Keratinocyte (primary cell): ENCODE measurements at regions not wholly inside any gene's neighbourhood (a gene's known extent, or its start where the extent isn't known, plus 50 kb on each side); places are given as distances from the start of the nearest gene placed in this dataset.

Source experiments
- DNase-seq: peaks from one replicate; pipeline ENCODE4 v3.0.0-alpha.2; 2011; ENCODE audit warnings: low read depth, missing footprints, low spot score
- FAIRE-seq: peaks from 2 replicates; lab custom pipeline; 2011; peaks lifted over from hg19 to GRCh38; lab: Jason Lieb, UNC
- H2AFZ ChIP-seq: 2 replicates; pipeline ENCODE4 v1.6.0; 2012; ENCODE audit warnings: low read length, control low read depth, inconsistent platforms; ENCODE audit not compliant: control insufficient read depth
- H3K27ac ChIP-seq: 2 replicates; pipeline ENCODE4 v1.5.1; 2011; ENCODE audit warnings: low read length; ENCODE audit not compliant: control insufficient read depth, insufficient read depth
- H3K27me3 ChIP-seq: 3 replicates; pipeline ENCODE4 v1.6.0; 2011; ENCODE audit warnings: low read length; ENCODE audit not compliant: control insufficient read depth, insufficient read depth; ENCODE audit errors: extremely low read depth
- H3K36me3 ChIP-seq, 2 experiments: 2 replicates in 1 of 2; 3 replicates in 1 of 2; pipeline ENCODE4 v1.5.1; 2011; ENCODE audit warnings: low read length in 2 of 2, mild to moderate bottlenecking in 1 of 2; ENCODE audit not compliant: control insufficient read depth in 2 of 2, insufficient read depth in 2 of 2; ENCODE audit errors: extremely low read depth in 1 of 2
- H3K4me1 ChIP-seq: 3 replicates; pipeline ENCODE4 v1.5.1; 2011; ENCODE audit warnings: low read length; ENCODE audit not compliant: control insufficient read depth, insufficient read depth; ENCODE audit errors: extremely low read depth
- H3K4me2 ChIP-seq: 3 replicates; pipeline ENCODE4 v1.6.0; 2011; ENCODE audit warnings: low read depth, low read length; ENCODE audit not compliant: control insufficient read depth, insufficient read depth; ENCODE audit errors: extremely low read depth
- H3K4me3 ChIP-seq, 3 experiments: fragments of 200-600 bp in 1 of 3; sonication (generic) in 1 of 3; 2 replicates in 2 of 3; 3 replicates in 1 of 3; pipeline ENCODE4 v1.5.1; 2011 to 2016; ENCODE audit warnings: low read length in 3 of 3, mild to moderate bottlenecking in 3 of 3, control low read depth in 2 of 3, inconsistent platforms in 1 of 3, low read depth in 1 of 3, mixed read lengths in 1 of 3, mixed run types in 1 of 3, moderate library complexity in 1 of 3; ENCODE audit not compliant: control insufficient read depth in 2 of 3, insufficient read depth in 2 of 3; ENCODE audit errors: extremely low read depth in 1 of 3
- H3K79me2 ChIP-seq: 2 replicates; pipeline ENCODE4 v1.6.0; 2012; ENCODE audit warnings: low read length; ENCODE audit not compliant: control insufficient read depth, insufficient read depth
- H3K9ac ChIP-seq: 3 replicates; pipeline ENCODE4 v1.6.0; 2011; ENCODE audit warnings: low read length; ENCODE audit not compliant: control insufficient read depth, insufficient read depth; ENCODE audit errors: extremely low read depth
- H3K9me1 ChIP-seq: 3 replicates; pipeline ENCODE4 v1.6.0; 2011; ENCODE audit warnings: low read length; ENCODE audit not compliant: control insufficient read depth, insufficient read depth; ENCODE audit errors: extremely low read depth
- H3K9me3 ChIP-seq: 2 replicates; pipeline ENCODE4 v1.5.1; 2012; ENCODE audit warnings: low read depth, low read length; ENCODE audit not compliant: control insufficient read depth
- H4K20me1 ChIP-seq: 3 replicates; pipeline ENCODE4 v1.6.0; 2011; ENCODE audit warnings: low read length; ENCODE audit not compliant: control insufficient read depth, insufficient read depth; ENCODE audit errors: extremely low read depth
- EZH2 ChIP-seq: IDR thresholded peaks from one replicate; pipeline ENCODE4 v1.6.1; 2012; ENCODE audit warnings: inconsistent platforms, mild to moderate bottlenecking, low read length, moderate library complexity
- dilution Hi-C: fragments of 300-500 bp; cut with MboI; formaldehyde crosslinking; loops from one replicate; pipeline ENCODE4 v1.7.0; 2020; ENCODE audit warnings: low sequenced_read_pairs; ENCODE audit not compliant: extremely low pct_ligation_motif_present
- TF ChIP-seq, protein P1 (sequence below), 3 experiments: IDR thresholded peaks in 1 of 3; conservative IDR thresholded peaks in 1 of 3; optimal IDR thresholded peaks in 1 of 3; 2 replicates in 2 of 3; 3 replicates in 1 of 3; pipeline versions ENCODE3 to v1.5.1; 2011; ENCODE audit warnings: low read length in 3 of 3, mild to moderate bottlenecking in 3 of 3, moderate library complexity in 2 of 3, control low read depth in 1 of 3, inconsistent platforms in 1 of 3; ENCODE audit not compliant: insufficient read depth in 2 of 3; ENCODE audit errors: extremely low read depth in 1 of 3

- no peak overlapping the region for H3K4me2 ChIP-seq
- no peaks in the 10 kb centered on the region for H3K9me1 ChIP-seq
- H2AFZ ChIP-seq = no peak overlapping the region
- TF ChIP-seq EZH2 = no peak
- TF ChIP-seq, protein P1, sequence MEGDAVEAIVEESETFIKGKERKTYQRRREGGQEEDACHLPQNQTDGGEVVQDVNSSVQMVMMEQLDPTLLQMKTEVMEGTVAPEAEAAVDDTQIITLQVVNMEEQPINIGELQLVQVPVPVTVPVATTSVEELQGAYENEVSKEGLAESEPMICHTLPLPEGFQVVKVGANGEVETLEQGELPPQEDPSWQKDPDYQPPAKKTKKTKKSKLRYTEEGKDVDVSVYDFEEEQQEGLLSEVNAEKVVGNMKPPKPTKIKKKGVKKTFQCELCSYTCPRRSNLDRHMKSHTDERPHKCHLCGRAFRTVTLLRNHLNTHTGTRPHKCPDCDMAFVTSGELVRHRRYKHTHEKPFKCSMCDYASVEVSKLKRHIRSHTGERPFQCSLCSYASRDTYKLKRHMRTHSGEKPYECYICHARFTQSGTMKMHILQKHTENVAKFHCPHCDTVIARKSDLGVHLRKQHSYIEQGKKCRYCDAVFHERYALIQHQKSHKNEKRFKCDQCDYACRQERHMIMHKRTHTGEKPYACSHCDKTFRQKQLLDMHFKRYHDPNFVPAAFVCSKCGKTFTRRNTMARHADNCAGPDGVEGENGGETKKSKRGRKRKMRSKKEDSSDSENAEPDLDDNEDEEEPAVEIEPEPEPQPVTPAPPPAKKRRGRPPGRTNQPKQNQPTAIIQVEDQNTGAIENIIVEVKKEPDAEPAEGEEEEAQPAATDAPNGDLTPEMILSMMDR (optimal IDR thresholded peaks at IDR 0.05 in 1 of 3, IDR thresholded peaks at IDR 0.05 in 1 of 3, conservative IDR thresholded peaks at IDR 0.05 in 1 of 3; ENCODE audit: extremely low read depth in 1 of 3, insufficient read depth in 2 of 3, low read length in 3 of 3) = no peak
- H4K20me1 ChIP-seq = no peaks in the 10 kb centered on the region
- dilution Hi-C loops = no loop called here
- H3K4me3 ChIP-seq = no peak overlapping the region
- no peak overlapping the region for H3K27ac ChIP-seq
- no peaks in the 10 kb centered on the region for H3K27me3 ChIP-seq
- no peak for DNase-seq
- no peaks in the 10 kb centered on the region for H3K79me2 ChIP-seq
- no peak overlapping the region for H3K9ac ChIP-seq
- no peaks in the 10 kb centered on the region for H3K4me1 ChIP-seq
- FAIRE-seq = no peak
- no peaks in the 10 kb centered on the region for H3K36me3 ChIP-seq
- no peaks in the 10 kb centered on the region for H3K9me3 ChIP-seq
Observed at GRCh38 chr13:105572401-105572800, 963.1 kb downstream of the EFNB2 start.

DNA sequence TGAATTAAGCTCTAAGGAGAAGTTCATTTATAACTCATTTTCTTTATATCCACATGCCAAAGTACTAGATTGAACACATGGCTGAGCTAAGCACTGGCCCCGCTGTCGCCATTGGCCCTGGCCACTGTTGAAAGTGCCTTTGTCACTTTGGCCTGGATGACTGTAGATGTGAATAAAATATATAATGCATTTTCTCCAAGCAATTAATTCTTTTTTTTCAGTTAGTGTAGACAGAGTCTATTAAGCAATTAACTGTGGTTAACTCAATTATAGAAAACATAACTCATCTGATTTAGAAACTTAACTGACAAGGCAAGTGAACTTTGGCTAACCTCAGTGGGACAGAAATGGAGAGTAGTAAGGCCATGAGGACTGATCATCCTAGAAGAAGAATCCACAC lies 965.6 kb downstream of the EFNB2 start:
- Histone ChIP-seq H4K20me1 (no peaks in the 10 kb centered on the region), H3K79me2 (no peaks in the 10 kb centered on the region), H3K4me3 (no peak overlapping the region), H3K4me2 (no peak overlapping the region), H3K4me1 (no peaks in the 10 kb centered on the region), H3K27me3 (no peaks in the 10 kb centered on the region), H3K9me1 (no peaks in the 10 kb centered on the region), H3K36me3 (no peaks in the 10 kb centered on the region), H2AFZ (no peak overlapping the region), H3K9ac (no peak overlapping the region), H3K27ac (no peak overlapping the region), H3K9me3 (no peaks in the 10 kb centered on the region)
- TF ChIP-seq, protein P1 (optimal IDR thresholded peaks at IDR 0.05 in 1 of 3, IDR thresholded peaks at IDR 0.05 in 1 of 3, conservative IDR thresholded peaks at IDR 0.05 in 1 of 3; ENCODE audit: extremely low read depth in 1 of 3, insufficient read depth in 2 of 3, low read length in 3 of 3) = no peak
- no peak for TF ChIP-seq EZH2
- FAIRE-seq (no peak), DNase-seq (no peak)
- dilution Hi-C loops = no loop called here
